ENCODE measurements at regions not wholly inside any gene's neighbourhood (a gene's known extent, or its start where the extent isn't known, plus 50 kb on each side); places are given as distances from the start of the nearest gene placed in this dataset.
"Not testable (repeated sequence)": the region's sequence is repeated elsewhere in the genome, so short reads cannot be mapped to it uniquely, and the experiment has no call there.

DNA sequence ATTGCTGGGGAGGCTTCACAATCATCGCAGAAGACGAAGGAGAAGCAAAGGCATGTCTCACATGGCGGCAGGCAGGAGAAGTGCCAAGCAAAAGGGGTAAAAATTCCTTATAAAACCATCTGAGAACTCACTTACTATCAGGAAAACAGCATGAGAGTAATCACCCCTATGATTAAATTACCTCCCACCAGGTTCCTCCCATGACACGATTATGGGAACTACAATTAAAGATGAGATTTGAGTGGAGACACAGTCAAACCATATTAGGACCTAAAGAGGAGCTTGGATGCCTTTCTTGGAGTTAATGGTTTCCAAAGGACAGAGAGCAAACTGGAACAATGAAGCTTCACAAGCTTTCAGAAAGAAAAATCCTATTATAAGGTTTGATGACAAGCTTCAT, 168.4 kb upstream of the SMARCAD1 start:
- DNase-seq (ENCODE audit: low read depth) = no peak
- no peak overlapping the region for H3K4me3 ChIP-seq (ENCODE audit: low read length)
- TF ChIP-seq CTCF (IDR thresholded peaks at IDR 0.05; ENCODE audit: insufficient read depth, low read depth, low read length, missing control alignments) = no peak

GRCh38 chr4:94044471-94044870, 163.2 kb upstream of the SMARCAD1 start:
- DNase-seq (ENCODE audit: low read depth) = not testable (repeated sequence)

GRCh38 chr4:94063084-94063483, 144.6 kb upstream of the SMARCAD1 start:
- TF ChIP-seq CTCF (IDR thresholded peaks at IDR 0.05; ENCODE audit: insufficient read depth, low read depth, low read length, missing control alignments) = no peak
- DNase-seq (ENCODE audit: low read depth) = no peak
- H3K4me3 ChIP-seq (ENCODE audit: low read length) = no peak overlapping the region

More at GRCh38 chr4:94044471-94044870, 163.2 kb upstream of the SMARCAD1 start:
- H3K4me3 ChIP-seq (ENCODE audit: low read length) = not testable (repeated sequence)

- no peak overlapping the region for H3K4me3 ChIP-seq (ENCODE audit: low read length)
- TF ChIP-seq CTCF (IDR thresholded peaks at IDR 0.05; ENCODE audit: insufficient read depth, low read depth, low read length, missing control alignments) = no peak
- peak; percentile 15 for DNase-seq (ENCODE audit: low read depth)
These were observed 138.6 kb upstream of the SMARCAD1 start for GRCh38 chr4:94068753-94069719.

GRCh38 chr4:94076498-94076897, 131.2 kb upstream of the SMARCAD1 start:
- no peak for TF ChIP-seq CTCF (IDR thresholded peaks at IDR 0.05; ENCODE audit: insufficient read depth, low read depth, low read length, missing control alignments)
- DNase-seq (ENCODE audit: low read depth) = no peak
- no peak overlapping the region for H3K4me3 ChIP-seq (ENCODE audit: low read length)

GRCh38 chr4:94084155-94084554, 123.5 kb upstream of the SMARCAD1 start:
- TF ChIP-seq CTCF (IDR thresholded peaks at IDR 0.05; ENCODE audit: insufficient read depth, low read depth, low read length, missing control alignments) = no peak
- H3K4me3 ChIP-seq (ENCODE audit: low read length) = no peak overlapping the region
- DNase-seq (ENCODE audit: low read depth) = no peak

- not testable (repeated sequence) for H3K4me3 ChIP-seq (ENCODE audit: low read length); DNase-seq (ENCODE audit: low read depth)
These were observed 108.5 kb upstream of the SMARCAD1 start for GRCh38 chr4:94099141-94099540.

DNA sequence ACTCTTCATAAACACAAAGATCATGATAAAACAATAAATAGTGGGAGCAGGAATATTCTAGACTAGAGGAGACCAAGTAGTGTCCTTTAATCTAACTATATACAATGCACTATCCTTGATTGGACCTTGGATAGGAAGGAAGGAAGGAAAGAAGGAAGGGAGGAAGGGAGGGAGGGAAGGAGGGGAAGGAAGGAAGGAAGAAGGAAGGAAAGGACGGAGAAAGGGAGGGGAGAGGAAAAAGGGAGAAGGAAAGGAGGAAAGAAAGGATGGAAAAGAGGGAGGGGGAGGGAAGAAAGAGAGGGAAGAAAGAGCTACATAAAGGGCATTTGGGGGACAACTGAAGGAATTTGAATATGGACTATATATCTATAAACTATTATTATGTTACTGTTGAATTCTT, 95.0 kb upstream of the SMARCAD1 start:
- no peak for DNase-seq (ENCODE audit: low read depth)
- no peak for TF ChIP-seq CTCF (IDR thresholded peaks at IDR 0.05; ENCODE audit: insufficient read depth, low read depth, low read length, missing control alignments)
- H3K4me3 ChIP-seq (ENCODE audit: low read length) = no peak overlapping the region
